HEK293T (cell line): ENCODE measurements at regions not wholly inside any gene's neighbourhood (a gene's known extent, or its start where the extent isn't known, plus 50 kb on each side); places are given as distances from the start of the nearest gene placed in this dataset.
"Not testable (repeated sequence)": the region's sequence is repeated elsewhere in the genome, so short reads cannot be mapped to it uniquely, and the experiment has no call there.

Experiments
- BHLHE40 ChIP-seq: fragments of 450-650 bp; IDR thresholded peaks from 2 replicates; pipeline ENCODE4 v1.6.1; 2016; ENCODE audit warnings: mild to moderate bottlenecking, moderate library complexity, borderline replicate concordance
- ELF4 ChIP-seq: fragments of 450-650 bp; IDR thresholded peaks from 2 replicates; pipeline ENCODE4 v1.6.1; 2017; ENCODE audit warnings: antibody characterized with exemption

DNA sequence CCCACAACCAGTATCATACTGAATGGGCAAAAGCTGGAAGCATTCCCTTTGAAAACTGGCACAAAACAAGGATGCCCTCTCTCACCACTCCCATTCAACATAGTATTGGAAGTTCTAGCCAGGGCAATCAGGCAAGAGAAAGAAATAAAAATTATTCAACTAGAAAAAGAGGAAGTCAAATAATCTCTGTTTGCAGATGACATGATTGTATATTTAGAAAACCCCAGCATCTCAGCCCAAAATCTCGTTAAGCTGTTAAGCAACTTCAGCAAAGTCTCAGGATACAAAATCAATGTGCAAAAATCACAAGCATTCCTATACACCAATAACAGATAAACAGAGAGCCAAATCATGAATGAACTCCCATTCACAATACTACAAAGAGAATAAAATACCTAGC lies 1297.0 kb upstream of the PCDH9 start:
- not testable (repeated sequence) for TF ChIP-seq ELF4, BHLHE40
